GM19372 (cell line): ENCODE measurements at regions not wholly inside any gene's neighbourhood (a gene's known extent, or its start where the extent isn't known, plus 50 kb on each side); places are given as distances from the start of the nearest gene placed in this dataset.

Experiments used
- ATAC-seq: cut with Tn5 transposase; IDR thresholded peaks from one replicate; pipeline ENCODE4 v1.9.1; 2021; ENCODE audit warnings: mild to moderate bottlenecking, low read depth, moderate library complexity; ENCODE audit not compliant: unreplicated experiment

GRCh38 chr6:23910420-23910819 lies 215.6 kb upstream of the NRSN1 start:
- no peak for ATAC-seq

DNA sequence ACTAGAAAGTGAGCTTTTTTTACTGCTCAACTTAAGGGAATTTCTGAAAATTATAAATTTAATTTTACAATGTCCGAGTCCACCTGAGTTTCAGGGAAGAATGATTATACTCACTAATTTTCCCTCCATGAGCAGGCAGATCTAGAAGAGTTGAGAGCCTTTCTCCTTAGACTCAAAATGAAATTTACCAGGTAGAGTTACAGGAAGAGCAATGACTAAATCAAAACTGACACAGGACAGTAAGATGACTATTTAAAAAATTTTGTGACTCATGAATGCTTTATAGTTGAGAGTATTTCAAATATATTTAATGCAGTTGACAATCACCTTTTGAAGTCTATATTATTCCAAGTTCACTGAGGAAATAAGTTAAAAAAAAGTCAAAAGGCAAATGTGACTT lies 198.1 kb upstream of the NRSN1 start:
- no peak for ATAC-seq

- no peak for ATAC-seq
Measured at GRCh38 chr6:23929201-23929600, 196.8 kb upstream of the NRSN1 start.

GRCh38 chr6:23940466-23940865 lies 185.5 kb upstream of the NRSN1 start:
- no peak for ATAC-seq

GRCh38 chr6:23951691-23952090 lies 174.3 kb upstream of the NRSN1 start:
- no peak for ATAC-seq

DNA sequence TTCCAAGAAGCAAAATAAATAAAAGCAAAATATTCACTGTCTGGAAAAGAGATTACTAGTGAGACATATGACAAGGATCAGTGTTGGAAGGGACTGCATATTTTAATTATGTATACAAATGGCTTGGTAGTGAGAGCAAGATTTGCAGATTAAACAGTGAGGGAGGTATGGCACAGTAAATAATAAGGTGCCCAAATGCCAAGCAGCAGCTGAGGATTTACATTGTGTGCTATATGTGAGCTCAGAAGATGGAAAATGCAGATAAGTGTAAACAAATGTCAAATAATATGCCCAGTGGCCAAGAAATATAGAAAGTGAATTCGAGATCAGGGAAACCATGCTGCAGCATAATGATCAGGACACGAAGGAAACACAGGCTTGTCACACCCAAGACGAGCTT lies 173.8 kb upstream of the NRSN1 start:
- no peak for ATAC-seq

DNA sequence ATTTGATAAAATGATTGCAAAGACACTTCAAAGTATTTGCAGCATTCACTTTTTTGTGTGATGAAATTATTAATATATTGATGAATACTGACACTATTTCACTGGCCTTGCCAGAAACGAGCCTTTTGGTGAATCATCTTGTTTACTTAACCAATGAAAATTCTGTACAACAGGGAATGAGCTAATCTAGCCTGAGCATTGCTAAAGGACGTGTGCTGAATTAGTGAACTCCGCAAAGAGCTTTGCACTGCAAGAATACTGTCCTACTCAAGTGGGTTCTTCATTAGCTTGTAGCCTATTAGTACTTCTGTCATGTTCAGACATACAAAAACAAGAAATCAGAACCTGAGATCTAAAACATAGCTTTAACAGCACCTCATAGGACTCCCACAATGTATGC lies 172.0 kb upstream of the NRSN1 start:
- no peak for ATAC-seq

GRCh38 chr6:23957017-23957416 lies 169.0 kb upstream of the NRSN1 start:
- no peak for ATAC-seq

- no peak for ATAC-seq
Measured at GRCh38 chr6:23964865-23965264, 161.2 kb upstream of the NRSN1 start.

DNA sequence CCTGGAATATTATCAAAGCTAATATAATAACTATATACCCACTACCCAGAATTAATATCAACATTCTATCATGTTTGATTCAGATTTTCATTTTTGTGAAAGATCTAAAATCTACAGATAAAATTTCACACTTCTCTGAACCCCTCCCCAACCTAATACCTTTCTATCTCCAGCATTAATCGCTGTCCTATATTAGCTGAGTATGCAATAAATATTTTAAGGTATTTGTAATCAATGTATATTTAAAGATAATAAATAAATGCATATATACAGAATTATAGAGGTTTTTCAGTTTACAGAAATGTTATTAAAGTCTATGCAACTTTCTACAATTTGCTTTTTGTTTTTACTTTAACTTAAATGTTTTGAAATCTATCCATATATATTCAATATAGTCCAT lies 156.7 kb upstream of the NRSN1 start:
- no peak for ATAC-seq

DNA sequence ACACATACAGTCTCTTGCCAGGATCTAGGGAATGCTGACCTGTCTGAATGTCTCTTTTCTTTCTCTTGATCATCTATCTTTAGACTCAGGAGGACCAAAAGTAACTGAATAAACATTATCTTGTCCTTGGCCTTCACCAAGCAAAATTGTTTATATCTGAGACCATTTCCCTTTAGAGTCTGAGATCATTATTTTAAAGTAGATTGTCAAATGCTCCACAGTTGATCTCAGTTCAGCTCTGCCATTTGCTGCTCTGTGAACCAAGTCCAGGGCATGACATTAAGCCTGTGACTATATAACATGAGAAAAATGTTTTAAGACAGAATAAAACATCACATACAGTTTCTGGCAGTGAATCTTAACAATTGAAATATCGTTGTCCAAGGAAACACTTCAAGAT lies 148.3 kb upstream of the NRSN1 start:
- no peak for ATAC-seq

DNA sequence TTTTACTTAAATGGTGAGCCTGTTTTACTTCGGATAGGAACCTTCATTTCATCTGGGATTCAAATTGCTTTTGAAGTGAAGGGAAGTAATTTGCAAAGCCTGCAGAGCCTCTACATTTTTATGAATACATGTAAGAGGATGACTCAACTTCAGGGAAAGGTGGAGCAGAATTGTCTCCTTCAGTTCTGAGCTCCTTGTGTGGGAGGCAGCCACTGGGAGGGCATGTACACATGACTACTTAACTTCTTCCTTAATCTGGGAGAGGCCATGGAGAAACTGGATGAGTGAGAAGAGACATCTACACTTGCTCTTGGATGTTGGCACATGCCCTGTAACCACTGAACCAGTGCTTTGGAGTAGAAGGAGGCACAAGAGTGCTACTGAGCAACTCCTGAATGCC lies 145.1 kb upstream of the NRSN1 start:
- no peak for ATAC-seq

GRCh38 chr6:23981923-23982322 lies 144.1 kb upstream of the NRSN1 start:
- no peak for ATAC-seq

- no peak for ATAC-seq
Measured at GRCh38 chr6:23983735-23984134, 142.3 kb upstream of the NRSN1 start.

GRCh38 chr6:23985015-23985414 lies 141.0 kb upstream of the NRSN1 start:
- no peak for ATAC-seq

GRCh38 chr6:23989885-23990533 lies 136.0 kb upstream of the NRSN1 start:
- ATAC-seq: no peak

DNA sequence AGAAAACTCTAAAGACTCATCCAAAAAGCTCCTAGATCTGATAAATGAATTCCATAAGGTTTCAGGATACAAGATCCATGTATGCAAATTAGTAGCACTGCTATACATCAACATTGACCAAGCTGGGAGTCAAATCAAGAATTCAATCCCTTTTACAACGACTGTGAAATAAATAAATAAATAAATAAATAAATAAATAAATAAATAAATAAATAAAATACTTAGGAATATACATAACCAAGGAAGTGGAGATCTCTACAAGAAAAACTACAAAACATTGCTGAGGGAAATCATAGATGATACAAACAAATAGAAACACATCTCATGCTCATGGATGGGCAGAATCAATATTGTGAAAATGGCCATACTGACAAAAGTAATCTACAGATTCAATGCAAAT lies 132.0 kb upstream of the NRSN1 start:
- no peak for ATAC-seq

DNA sequence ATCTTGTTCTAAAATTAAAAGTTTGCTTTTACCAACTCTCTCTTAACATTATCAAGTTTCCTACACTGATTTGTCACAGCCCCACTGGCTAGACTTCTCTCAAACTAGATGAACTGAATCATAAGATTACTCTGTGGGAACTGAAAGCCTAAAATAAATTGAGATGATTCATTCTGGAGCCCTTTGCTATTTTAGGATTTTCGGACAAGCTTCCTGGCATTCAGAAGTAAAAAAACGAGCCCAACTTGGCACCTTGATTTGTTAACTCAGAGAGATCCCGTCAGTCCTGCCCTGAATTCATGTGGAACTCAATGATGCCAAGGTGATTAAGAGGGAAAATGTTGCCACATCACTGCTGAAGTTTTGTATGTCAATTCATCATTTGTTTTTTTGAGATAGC lies 122.0 kb upstream of the NRSN1 start:
- no peak for ATAC-seq

DNA sequence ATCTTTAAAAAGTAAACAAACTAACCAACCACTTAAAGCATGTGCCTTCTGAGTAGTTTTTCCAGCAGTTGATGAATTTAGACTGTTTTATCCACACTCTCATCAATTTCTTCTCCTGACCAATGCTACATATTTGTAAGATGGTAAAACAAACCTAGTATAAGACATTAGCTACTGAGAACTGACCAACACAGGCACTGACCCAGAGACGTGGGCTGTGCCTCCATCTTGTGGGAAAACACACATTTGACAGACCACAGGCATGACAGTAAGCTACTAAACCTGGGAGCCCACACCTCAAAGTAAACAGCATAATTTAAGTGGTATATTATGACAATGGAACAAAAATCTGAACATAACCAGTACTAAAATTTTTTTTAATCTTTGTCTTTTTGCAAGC lies 121.4 kb upstream of the NRSN1 start:
- ATAC-seq: no peak

GRCh38 chr6:24006254-24006653 lies 119.8 kb upstream of the NRSN1 start:
- no peak for ATAC-seq

DNA sequence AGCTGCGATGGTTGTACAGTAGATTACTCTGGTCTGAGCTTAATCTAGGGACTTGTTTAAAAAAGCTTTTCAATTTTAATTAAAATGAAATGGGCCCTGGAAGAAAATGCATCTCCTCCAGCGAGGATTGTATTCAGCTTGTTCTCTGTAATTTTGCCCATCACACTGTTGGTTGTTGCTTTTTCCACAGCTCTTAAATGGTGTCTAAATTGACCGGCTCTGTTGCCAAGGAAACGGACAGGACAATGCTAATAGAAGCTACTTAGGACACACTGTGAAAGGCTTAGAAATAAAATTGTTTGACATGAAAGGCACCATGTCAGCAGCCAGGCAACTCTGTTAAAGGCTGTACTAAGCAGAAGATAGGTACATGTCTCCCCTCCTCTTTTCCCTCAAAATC lies 116.7 kb upstream of the NRSN1 start:
- ATAC-seq: no peak

DNA sequence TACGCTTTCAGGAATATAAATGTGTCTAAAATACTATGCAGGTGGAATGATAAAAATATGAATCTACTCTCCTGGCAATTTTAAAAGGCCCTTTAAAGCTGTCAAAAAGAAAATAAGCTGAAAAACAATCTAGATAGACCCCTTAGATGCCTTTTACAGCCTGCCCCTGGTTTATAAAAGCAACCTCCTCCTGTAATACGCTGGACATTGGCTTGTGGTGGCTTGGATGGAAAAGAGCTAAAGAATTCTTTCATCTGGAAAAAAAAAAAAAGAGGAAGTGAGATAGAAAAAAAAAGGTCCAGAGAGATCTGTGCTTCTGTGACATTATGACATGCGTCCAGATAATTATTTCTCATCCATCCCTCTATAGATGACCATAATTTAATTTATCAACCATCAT lies 115.9 kb upstream of the NRSN1 start:
- no peak for ATAC-seq

- ATAC-seq: no peak
Measured at GRCh38 chr6:24016286-24016685, 109.7 kb upstream of the NRSN1 start.
